Colonic mucosa (tissue), 4 donors: ENCODE measurements at regions not wholly inside any gene's neighbourhood (a gene's known extent, or its start where the extent isn't known, plus 50 kb on each side); places are given as distances from the start of the nearest gene placed in this dataset.

ENCODE experiments used
- DNase-seq: peaks from one replicate; pipeline ENCODE4 v3.0.0-alpha.2; 2020
- H3K27ac ChIP-seq: fragments of 200-600 bp; one replicate; pipeline ENCODE4 v1.8.0; 2021
- H3K27me3 ChIP-seq: fragments of 200-600 bp; one replicate; pipeline ENCODE4 v1.8.0; 2021
- H3K36me3 ChIP-seq: fragments of 200-600 bp; one replicate; pipeline ENCODE4 v1.8.0; 2021
- H3K4me1 ChIP-seq: fragments of 200-600 bp; one replicate; pipeline ENCODE4 v1.8.0; 2021; ENCODE audit warnings: mild to moderate bottlenecking
- H3K4me3 ChIP-seq: fragments of 200-600 bp; one replicate; pipeline ENCODE4 v1.8.0; 2021
- H3K9ac ChIP-seq, 2 donors: one replicate each; pipeline ENCODE4 v1.7.0; 2013; ENCODE audit warnings: control low read depth in 2 of 2, low read depth in 2 of 2, low read length in 2 of 2
- H3K9me3 ChIP-seq: fragments of 200-600 bp; one replicate; pipeline ENCODE4 v1.8.0; 2021
- CTCF ChIP-seq: fragments of 200-600 bp; IDR thresholded peaks from one replicate; pipeline ENCODE4 v1.8.0; 2022; ENCODE audit warnings: antibody characterized with exemption, mild to moderate bottlenecking
- intact Hi-C: fragments of 100-400 bp; cut with DNase I; formaldehyde crosslinking; loops from one replicate; pipeline ENCODE4 v1.14.1; 2022
- donor health status: healthy.
- donor health status: DM: no; HTN: no; CAD: no.
- donor health status: DM: no; HTN: no; CAD: no.

DNA sequence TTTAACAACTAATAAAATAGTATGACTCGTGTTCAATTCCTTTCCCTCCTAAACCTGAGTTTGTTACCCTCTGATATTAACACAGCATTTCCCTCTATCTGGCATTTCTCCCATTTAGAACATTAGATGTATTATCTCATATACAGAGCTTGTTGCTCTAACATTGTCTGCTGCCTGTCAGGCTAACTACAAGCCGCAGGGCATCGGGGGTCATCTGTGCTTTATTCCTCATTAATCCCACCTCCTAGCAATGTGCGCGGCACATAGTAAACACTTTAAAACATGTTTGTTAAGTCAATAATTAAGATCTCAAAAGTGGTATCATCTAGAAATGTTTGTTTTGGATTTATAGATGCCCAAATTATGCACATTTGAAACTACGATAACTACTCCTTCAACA, 52.9 kb upstream of the NEBL start:
- Histone ChIP-seq H3K27ac (no peak overlapping the region), H3K27me3 (no peaks in the 10 kb centered on the region), H3K36me3 (no peaks in the 10 kb centered on the region), H3K4me3 (no peak overlapping the region), H3K9me3 (no peaks in the 10 kb centered on the region), H3K9ac (no peak overlapping the region), H3K4me1 (no peaks in the 10 kb centered on the region)
- intact Hi-C loops, result no loop called here
- no peak for DNase-seq
- TF ChIP-seq CTCF, result no peak

DNA sequence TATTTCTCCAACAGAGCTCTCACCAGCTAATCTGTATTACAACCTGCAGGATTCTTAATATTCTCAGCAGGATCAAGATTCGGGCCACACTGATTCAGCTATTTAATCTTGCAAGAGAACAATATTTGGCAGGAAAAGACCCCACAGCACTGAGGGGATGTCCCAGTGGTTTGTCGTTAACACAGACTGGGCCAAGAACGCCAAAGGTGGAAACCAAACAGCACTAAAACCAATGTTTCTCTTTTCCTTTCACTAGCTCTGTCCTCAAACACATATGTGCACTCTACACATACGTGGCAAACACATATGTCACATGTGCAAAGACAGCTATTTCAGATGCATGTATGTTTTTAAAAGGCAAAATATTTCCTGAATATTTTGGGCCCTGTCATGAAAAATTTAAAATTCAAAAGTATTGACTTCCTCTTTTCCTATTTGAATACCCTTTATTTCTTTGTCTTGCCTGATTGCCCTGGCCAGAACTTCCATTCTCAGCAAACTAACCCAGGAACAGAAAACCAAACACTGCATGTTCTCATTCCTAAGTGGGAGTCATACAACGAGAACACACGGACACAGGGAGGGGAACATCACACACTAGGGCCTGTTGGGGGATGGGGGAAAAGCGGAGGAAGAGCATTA, 51.7 kb upstream of the NEBL start:
- no peaks in the 10 kb centered on the region for H3K27me3 ChIP-seq
- H3K9ac ChIP-seq, result no peak overlapping the region
- intact Hi-C loops, result no loop called here
- H3K36me3 ChIP-seq, result no peaks in the 10 kb centered on the region
- no peak overlapping the region for H3K4me3 ChIP-seq
- no peak for DNase-seq
- no peak for TF ChIP-seq CTCF
- no peaks in the 10 kb centered on the region for H3K9me3 ChIP-seq
- H3K4me1 ChIP-seq, result no peaks in the 10 kb centered on the region
- H3K27ac ChIP-seq, result no peak overlapping the region
